Left ventricle myocardium superior (tissue), 1 donor: ENCODE measurements at regions not wholly inside any gene's neighbourhood (a gene's known extent, or its start where the extent isn't known, plus 50 kb on each side); places are given as distances from the start of the nearest gene placed in this dataset.
"Not testable (repeated sequence)": the region's sequence is repeated elsewhere in the genome, so short reads cannot be mapped to it uniquely, and the experiment has no call there.

Experiments
- ATAC-seq: fragments of 200-7000 bp; cut with Tn5 transposase; one replicate; pipeline ENCODE4 v1.9.1; 2020; ENCODE audit warnings: mild to moderate bottlenecking, moderate library complexity
- DNase-seq: peaks from one replicate; pipeline ENCODE4 v3.0.0-alpha.2; 2020
- intact Hi-C: fragments of 100-400 bp; cut with micrococcal nuclease; formaldehyde crosslinking; loops from one replicate; pipeline ENCODE4 v1.11.0; 2022
- donor health status: DM: no; HTN: yes; CAD: no; lungs with severe emphysema.

GRCh38 chr5:57402348-57402747 is 80.3 kb downstream of the ACTBL2 start:
- DNase-seq, result no peak
- intact Hi-C loops, result no loop called here
- no peak for ATAC-seq

GRCh38 chr5:57398413-57399093 is 84.1 kb downstream of the ACTBL2 start:
- no peak for DNase-seq
- intact Hi-C loops, result no loop called here
- no peak for ATAC-seq

GRCh38 chr5:57396701-57397100 is 85.9 kb downstream of the ACTBL2 start:
- intact Hi-C loops, result no loop called here
- ATAC-seq (no peak), DNase-seq (no peak)

GRCh38 chr5:57394421-57395210 is 88.0 kb downstream of the ACTBL2 start:
- intact Hi-C loops, result no loop called here
- ATAC-seq (no peak), DNase-seq (no peak)

GRCh38 chr5:57386958-57387357 is 95.7 kb downstream of the ACTBL2 start:
- no peak for ATAC-seq
- DNase-seq, result no peak
- intact Hi-C loops, result no loop called here

GRCh38 chr5:57383093-57383861 is 99.3 kb downstream of the ACTBL2 start:
- DNase-seq, result no peak
- intact Hi-C loops, result no loop called here

GRCh38 chr5:57382655-57383054 is 100.0 kb downstream of the ACTBL2 start:
- intact Hi-C loops, result no loop called here
- no peak for ATAC-seq
- no peak for DNase-seq

More at GRCh38 chr5:57383093-57383861, 99.3 kb downstream of the ACTBL2 start:
- peak; percentile 63 for ATAC-seq

- ATAC-seq, result no peak
- intact Hi-C loops, result no loop called here
- no peak for DNase-seq
Measured at GRCh38 chr5:57370376-57370775, 112.2 kb downstream of the ACTBL2 start.

- ATAC-seq, result no peak
- intact Hi-C loops, result no loop called here
Measured at GRCh38 chr5:57368010-57368409, 114.6 kb downstream of the ACTBL2 start.

GRCh38 chr5:57366744-57367143 is 115.9 kb downstream of the ACTBL2 start:
- DNase-seq (no peak), ATAC-seq (no peak)
- intact Hi-C loops, result no loop called here

More at GRCh38 chr5:57368010-57368409, 114.6 kb downstream of the ACTBL2 start:
- no peak for DNase-seq

- ATAC-seq (no peak), DNase-seq (no peak)
- intact Hi-C loops, result no loop called here
Measured at GRCh38 chr5:57362951-57363350, 119.7 kb downstream of the ACTBL2 start.

GRCh38 chr5:57360871-57361270 is 121.7 kb downstream of the ACTBL2 start:
- ATAC-seq (no peak), DNase-seq (no peak)
- intact Hi-C loops, result no loop called here

- DNase-seq (no peak), ATAC-seq (no peak)
- intact Hi-C loops, result no loop called here
Measured at GRCh38 chr5:57358796-57359592, 123.6 kb downstream of the ACTBL2 start.

GRCh38 chr5:57356850-57357249 is 125.8 kb downstream of the ACTBL2 start:
- intact Hi-C loops, ATAC-seq, DNase-seq: not testable (repeated sequence)

GRCh38 chr5:57349214-57349613 is 133.4 kb downstream of the ACTBL2 start:
- ATAC-seq, result peak; percentile 31
- intact Hi-C loops, result no loop called here

GRCh38 chr5:57348376-57349140 is 134.1 kb downstream of the ACTBL2 start:
- ATAC-seq (peak; percentile 95), DNase-seq (peak; percentile 35)
- intact Hi-C loops, result no loop called here

More at GRCh38 chr5:57349214-57349613, 133.4 kb downstream of the ACTBL2 start:
- no peak for DNase-seq

GRCh38 chr5:57346328-57346727 is 136.3 kb downstream of the ACTBL2 start:
- intact Hi-C loops, result no loop called here
- ATAC-seq, result no peak
- DNase-seq, result no peak

GRCh38 chr5:57341380-57341979 is 141.1 kb downstream of the ACTBL2 start:
- no peak for DNase-seq
- intact Hi-C loops, result no loop called here
- no peak for ATAC-seq
